Activated T-cell treated with anti-CD3 and anti-CD28 coated beads, Interleukin-2, amount 50 U/mL, for 4 hours (primary cell): ENCODE measurements at regions not wholly inside any gene's neighbourhood (a gene's known extent, or its start where the extent isn't known, plus 50 kb on each side); places are given as distances from the start of the nearest gene placed in this dataset.

Source experiments
- ATAC-seq, 2 donors: fragments of 200-7000 bp; cut with Tn5 transposase; one replicate each; pipeline ENCODE4 v1.10.0; 2021
- DNase-seq: peaks from one replicate; pipeline ENCODE4 v3.0.0-alpha.2; 2020
- H3K27me3 Mint-ChIP-seq: one replicate; pipeline ENCODE4 v1.8.0; 2021; ENCODE audit warnings: low read depth, mixed read lengths
- H3K36me3 Mint-ChIP-seq: one replicate; pipeline ENCODE4 v1.8.0; 2022; ENCODE audit warnings: mixed read lengths; ENCODE audit not compliant: insufficient read depth
- H3K4me1 Mint-ChIP-seq: one replicate; pipeline ENCODE4 v1.8.0; 2021; ENCODE audit warnings: low read depth, mixed read lengths
- H3K4me3 Mint-ChIP-seq: one replicate; pipeline ENCODE4 v1.8.0; 2021; ENCODE audit warnings: mild to moderate bottlenecking, moderate library complexity, mixed read lengths
- H3K9me3 Mint-ChIP-seq: one replicate; pipeline ENCODE4 v1.8.0; 2021; ENCODE audit warnings: mixed read lengths

DNA sequence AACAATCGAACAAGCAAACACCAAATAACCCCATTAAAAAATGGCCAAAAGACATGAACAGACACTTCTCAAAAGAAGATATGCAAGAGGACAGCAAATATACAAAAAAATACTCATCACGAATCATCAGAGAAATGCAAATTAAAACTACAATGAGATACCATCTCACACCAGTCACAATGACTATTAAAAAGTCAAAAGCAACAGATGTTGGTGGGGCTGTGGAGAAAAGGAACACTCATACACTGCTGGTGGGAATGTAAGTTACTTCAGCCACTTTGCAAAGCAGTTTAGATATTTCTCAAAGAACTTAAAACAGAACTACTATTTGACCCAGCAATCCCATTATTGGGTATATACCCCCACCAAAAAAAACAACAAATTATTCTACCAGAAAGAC is 51.3 kb upstream of the FLI1 start:
- H3K27me3 Mint-ChIP-seq: no peaks in the 10 kb centered on the region
- H3K4me1 Mint-ChIP-seq: peaks cover 11% of the 10 kb centered on the region
- no peak for DNase-seq
- no peak overlapping the region for H3K4me3 Mint-ChIP-seq
- peak; percentile 78 to 80 for ATAC-seq
- no peaks in the 10 kb centered on the region for H3K9me3 Mint-ChIP-seq
- H3K36me3 Mint-ChIP-seq: no peaks in the 10 kb centered on the region

GRCh38 chr11:128643661-128644317 is 50.1 kb upstream of the FLI1 start:
- H3K9me3 Mint-ChIP-seq: no peaks in the 10 kb centered on the region
- DNase-seq: no peak
- H3K36me3 Mint-ChIP-seq: no peaks in the 10 kb centered on the region
- no peak overlapping the region for H3K4me3 Mint-ChIP-seq
- ATAC-seq: peak in 1 of 2 donors; percentile 37
- H3K27me3 Mint-ChIP-seq: no peaks in the 10 kb centered on the region
- peaks cover 7% of the 10 kb centered on the region for H3K4me1 Mint-ChIP-seq
